ENCODE measurements at regions not wholly inside any gene's neighbourhood (a gene's known extent, or its start where the extent isn't known, plus 50 kb on each side); places are given as distances from the start of the nearest gene placed in this dataset.

DNA sequence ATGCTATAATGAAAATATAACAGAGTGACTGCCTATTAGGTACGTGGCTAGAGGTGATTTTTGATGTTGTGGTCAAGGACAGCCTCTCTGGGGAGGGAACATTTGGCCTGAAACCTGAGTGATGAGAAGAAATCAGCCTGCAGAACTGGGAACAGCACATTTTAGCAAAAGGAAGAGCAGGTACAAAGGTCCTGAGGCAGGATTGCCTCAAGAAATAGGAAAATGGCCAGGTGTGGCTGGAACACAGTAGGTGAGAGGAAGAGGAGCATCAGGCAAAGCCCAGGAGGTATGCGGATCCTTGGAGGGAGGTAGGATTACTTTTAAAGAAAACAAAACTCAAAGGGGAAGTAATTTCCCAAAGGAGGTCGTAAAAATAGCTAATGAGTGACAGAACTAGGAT lies 582.9 kb downstream of the MED13L start:
- DNase-seq: no peak

DNA sequence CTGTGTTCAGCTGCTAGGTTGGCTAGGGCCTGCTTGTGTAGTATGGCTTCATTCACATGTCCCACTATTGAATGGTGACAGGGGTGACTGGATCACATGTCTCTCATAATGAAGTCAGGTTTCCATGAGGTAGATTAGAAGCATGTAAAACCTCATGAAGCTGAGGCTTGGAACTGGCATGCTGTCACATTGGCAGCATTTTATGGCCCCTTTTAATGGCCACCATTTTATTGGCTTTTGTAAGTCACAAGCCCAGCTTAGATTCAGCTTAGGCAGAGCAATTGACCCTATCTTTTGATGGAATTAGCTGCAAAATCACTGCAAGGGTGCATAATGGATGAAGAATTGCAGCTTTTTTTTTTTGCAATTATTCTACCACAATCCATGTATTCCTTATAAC lies 583.5 kb downstream of the MED13L start:
- DNase-seq: no peak

DNA sequence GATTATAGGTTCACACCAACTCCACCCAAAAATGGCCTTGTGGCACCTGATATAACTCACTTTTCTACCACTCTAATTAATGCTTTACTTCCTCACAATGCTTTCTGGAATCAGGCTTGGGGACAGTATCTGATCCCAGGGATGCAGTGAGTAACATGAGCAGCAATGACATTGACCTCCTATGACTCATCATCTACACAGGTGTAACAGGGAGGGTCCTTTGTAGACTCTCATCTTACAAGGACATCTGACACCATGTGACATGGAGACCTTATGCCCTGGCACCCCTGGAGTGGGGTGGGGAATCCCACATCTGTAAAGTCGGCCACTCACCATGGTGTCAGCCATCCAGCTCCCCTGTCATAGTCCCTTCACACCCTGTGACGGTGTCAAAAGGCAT lies 586.4 kb downstream of the MED13L start:
- no peak for DNase-seq

DNA sequence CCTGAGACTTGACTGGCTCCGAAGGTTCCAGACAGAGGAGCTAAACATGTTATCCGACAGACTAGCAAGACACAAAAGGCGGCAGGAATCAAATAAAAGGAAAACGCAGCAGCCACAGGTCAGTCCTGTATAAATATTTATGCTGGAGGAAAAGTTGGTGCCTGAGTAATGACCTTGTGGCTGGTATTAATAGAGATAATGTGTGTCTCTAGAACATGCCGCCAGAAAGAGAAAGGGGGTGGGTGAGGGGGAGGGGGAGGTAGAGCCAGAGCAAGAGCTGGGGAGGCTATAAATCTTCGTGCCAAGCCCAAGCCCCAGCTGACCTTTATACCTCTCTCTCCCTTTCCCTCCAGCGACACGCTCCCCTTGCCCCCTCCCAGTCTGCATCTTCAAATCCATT lies 590.4 kb downstream of the MED13L start:
- DNase-seq: no peak

DNA sequence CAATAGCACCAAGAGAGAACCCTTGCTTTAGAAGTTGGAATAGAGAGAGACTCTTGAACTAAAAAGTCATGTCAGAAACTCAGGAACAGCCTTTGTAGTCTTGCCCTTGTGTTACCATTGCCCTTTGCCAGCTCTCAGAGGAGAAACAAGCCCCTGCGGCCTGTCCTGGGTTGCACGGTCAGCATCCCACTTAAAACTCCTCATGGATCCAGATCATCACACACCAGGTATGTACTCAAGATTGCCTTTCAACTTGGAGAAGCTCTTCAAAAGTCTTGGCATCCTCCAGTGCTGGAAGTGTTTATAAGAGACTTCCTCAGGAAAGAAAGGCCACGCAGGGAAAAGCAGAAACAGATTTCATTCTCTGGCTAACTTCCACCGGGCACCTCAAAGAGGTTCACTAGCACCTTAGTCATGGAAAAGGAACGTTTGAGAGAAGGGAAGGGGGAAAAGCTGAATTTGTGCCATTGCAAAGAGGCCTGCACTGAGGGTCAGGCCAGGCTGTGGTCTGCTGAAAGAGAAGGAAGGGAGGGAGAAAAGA lies 594.2 kb downstream of the MED13L start:
- no peak for DNase-seq

DNA sequence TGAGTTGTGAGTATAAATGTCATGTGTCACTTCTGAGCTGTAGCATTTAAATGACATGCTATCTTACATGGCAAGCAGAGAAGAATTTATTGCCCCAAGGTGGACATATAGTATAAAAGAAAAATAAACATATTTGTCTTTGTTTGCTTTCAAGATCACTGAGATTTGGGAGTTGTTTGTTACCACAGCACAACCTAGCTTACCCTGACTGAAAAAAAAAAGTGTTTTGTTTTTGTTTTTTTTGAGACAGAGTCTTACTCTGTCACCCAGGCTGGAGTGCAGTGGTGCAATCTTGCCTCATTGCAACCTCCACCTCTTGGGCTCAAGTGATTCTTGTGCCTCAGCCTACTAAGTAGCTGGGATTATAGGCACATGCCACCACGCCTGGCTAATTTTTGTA lies 596.5 kb downstream of the MED13L start:
- no peak for DNase-seq

DNA sequence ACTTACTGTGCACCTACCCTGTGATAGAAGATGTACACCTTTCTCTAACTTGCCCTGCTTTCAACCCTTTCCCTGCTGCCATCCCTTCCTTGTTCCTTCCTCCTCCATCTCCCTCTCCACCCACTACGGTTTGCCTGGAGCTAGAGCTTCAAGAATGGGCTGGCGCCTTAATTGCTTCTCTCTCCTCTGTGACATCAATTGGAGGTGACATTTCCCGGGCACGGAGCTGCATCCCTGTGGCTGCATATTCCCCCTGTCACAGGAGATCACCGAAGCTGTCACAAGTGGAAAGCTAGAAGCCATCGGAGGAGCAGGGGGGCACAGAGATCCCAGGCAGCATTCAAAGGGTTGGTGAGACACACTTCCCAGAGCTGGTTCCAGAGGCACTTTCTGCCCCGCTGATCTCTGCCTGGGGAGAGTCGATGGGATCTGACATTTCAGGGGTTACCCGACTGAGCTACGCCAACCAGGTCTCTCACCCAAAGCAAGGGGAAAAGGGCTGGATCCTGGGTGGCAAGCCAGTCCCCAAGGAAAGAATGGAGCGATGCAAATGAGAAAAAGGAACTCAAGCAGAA lies 604.9 kb downstream of the MED13L start:
- no peak for DNase-seq

DNA sequence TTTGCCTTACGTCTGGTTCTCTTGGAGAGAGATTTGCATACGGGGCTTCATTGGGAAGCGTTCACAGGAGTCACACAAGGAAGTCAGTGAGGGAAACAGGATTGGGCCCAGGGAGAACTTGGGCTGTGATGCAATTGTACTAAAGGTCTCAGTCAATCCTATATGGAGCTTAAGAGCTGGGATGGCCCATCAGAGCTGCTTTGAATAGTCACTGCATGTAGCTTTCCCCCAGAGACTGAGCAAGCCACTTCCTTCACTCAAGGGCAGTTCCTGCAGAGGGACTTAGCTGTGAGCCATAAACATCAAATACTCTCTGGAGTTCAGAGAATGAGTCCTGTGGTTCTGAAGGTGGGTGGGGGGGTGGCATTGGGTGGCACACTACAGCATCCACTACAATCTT lies 605.4 kb downstream of the MED13L start:
- no peak for DNase-seq

DNA sequence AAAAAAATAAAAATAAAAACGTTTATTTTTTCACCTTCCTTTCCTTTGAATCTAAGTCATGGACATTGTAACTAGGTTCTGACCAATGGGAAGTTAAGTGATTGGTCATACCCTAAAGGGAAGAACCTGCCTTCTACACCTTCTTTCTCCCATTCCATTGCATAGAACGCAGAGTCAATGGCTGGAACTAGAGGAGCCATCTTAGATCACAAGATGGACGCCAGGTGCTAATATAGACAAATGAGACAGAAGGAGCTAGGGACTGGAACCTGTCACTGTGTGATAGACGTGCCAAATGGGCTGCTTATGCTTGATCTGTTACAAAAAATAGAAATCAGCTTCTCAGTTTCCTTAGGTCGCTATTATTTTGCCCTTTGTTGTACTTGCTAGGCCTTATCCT lies 606.6 kb downstream of the MED13L start:
- DNase-seq: no peak

DNA sequence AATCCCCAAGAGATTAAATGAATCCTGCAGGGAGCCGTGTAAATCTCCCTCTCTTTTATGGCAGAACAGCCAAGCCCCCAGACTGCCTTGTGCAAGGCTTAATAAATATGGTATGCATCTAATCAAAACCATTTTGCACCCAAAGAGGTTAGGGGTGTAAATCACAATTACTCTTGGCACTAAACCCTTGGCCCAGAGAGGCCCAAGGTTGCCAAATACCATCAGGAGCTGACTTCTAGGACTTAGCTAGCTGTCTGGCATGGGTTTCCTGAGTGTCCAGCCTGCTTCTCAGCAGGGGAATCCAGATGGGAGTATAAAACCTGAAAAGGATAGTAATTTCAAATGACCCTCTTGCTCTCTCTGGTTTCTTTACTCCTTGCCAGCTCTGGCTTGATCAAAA lies 610.4 kb downstream of the MED13L start:
- no peak for DNase-seq

DNA sequence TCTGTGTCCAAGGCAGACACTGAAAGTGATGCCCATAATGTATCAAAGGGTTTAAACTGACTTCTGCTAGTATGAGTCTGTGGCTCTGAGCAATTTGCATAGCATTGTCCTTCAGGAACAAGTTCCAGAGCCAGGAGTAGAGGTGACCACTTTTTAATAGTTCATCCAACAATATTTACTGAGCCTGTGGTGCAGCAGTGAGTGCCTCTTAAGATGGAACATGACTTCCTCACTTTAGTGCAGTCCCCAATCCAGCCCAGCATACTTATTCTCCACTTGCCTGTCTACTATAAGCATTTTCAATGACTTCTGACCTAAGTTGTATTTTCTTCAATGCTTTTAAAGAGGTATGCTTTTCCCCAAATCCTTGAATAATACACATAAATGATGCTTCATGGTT lies 611.3 kb downstream of the MED13L start:
- no peak for DNase-seq

DNA sequence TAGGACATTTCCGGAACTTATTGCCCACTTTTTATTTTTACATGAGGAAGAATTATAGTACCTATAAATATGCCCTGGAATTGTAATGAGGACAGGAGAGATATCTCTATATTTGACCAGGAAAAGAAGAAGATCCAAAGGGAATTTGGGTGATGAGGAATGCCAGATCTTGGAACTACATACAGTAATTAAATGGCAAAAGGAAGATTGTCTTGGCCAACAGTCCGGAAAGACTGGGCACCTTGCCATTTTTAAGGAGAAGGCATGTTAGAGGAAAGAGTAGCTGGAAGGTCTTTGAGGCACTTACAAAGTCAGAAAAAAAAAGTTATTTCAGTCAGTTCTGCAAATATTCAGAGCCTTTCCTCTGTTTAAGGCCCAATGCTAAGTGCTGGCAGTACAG lies 616.4 kb downstream of the MED13L start:
- no peak for DNase-seq

DNA sequence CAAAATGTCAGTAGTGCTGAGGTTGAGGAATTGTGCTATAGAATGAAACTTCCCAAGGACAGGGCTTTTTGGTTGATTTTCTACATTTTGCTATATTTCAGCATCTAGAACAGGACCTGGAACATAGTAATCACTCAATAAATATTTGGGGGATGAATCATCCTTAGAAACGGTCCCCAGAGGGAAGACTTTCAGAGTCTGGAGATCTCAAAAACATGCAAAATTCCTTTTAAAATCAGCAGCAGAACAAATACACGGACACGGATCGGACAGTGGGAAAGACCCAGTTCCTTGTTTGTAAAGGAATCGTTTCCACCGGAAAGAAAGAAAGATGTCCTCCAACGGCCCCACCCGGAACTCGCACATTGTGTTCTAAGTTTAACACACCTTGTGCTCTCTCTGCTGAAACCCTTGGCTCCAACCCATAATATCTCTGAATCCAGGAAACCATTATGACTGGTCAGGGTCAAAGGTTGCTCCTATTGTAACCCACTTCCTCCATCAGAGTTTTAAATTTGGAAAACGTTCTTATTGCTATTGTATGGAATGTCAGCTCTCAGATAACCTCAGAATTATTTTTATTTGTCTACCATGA lies 617.2 kb downstream of the MED13L start:
- no peak for DNase-seq

DNA sequence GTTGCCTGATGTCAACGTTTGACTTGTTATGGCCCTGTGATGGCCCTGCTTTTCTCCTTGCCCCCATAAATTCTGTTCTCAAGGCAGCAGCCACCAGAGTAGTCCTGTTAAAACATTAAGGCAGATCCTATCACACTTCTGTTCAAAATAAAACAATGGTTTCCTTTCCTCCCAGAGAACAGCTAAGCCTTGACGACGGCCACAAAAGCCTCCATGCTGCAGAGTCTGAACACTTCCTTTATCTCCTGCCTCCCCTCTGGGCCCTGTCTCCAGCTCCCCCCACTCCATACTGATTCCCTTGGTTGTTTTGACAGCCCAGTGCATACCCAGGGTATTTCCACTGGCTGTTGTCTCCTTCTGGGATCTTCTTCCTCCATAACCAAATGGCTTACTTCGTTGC lies 618.1 kb downstream of the MED13L start:
- no peak for DNase-seq

DNA sequence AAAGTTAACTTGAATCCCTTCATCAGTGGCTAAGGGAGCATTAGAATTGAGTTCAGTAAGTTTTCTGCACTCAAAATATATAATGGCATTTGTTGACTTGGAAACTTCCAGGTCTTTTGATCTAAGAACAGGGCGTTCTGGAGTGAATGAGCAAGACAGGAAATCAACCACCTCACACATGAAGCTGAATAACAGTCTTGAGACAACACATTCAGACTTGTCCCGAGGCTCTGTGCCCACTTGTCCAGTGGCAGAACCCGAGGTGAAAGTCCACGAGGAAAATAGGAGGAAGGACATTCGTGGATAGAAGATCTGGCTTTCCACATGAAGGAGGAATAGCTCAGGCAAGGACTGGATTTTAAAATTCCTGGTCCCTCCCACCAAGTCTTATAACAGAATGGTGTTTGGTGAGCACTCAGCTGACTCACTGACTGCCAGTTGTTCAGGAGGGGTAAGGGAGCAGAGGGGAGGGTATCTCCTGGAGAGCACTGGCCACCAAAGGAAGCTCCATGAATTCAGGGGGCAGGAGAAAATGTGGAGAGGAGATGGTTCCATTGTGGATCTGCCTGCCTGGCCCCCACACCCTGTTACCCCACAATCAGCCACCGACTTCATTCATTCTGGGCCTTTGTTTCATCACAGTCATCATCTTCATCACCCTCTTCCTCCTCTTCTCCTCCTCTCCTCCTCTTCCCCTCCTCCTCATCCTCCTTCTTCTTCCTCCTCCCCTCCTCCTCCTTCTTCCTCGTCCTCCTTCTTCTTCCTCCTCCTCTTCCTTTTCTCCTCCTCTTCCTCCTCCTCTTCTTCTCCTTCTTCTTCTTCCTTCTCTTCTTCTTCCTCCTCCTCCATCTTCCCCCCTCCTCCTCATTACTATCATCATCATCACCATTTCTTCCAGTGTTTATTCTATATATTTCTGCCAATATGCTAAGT lies 620.1 kb downstream of the MED13L start:
- DNase-seq: no peak

DNA sequence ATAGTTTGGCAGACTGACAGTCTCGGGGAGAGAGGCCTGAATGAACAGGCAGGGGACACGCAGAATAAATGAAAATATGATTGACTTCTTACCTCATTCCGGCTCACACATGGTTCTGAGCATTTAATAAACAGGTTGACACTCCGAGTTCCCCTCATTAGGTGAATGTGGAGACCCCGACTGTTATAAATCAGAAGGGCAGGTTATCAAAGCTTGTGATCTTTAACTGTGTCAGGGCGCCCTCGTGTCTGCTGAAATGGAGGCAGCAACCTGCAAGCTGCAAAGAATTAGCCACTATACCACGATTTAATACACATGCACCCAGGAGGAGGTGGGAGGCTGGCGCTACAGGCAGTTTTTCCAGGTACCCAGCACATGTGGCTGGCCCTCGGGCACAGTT lies 627.5 kb downstream of the MED13L start:
- no peak for DNase-seq

DNA sequence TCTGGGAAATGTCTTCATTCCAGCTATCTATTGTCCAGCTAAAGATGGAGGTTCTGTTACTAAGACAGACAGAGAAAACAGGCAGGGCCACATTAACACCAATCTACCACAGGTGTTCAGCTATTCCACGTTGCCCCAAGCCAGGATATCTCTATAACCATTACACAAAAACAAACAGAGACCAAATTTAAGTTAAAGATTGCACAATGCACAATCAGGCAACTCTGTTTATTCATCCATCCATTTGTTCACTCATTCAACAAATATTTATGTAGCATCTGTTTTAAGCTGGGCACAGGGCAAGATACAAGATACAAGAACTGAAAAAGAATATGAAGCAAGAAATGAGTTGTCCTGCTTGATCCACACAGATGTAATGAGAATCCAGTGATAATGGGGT lies 629.0 kb downstream of the MED13L start:
- DNase-seq: no peak

DNA sequence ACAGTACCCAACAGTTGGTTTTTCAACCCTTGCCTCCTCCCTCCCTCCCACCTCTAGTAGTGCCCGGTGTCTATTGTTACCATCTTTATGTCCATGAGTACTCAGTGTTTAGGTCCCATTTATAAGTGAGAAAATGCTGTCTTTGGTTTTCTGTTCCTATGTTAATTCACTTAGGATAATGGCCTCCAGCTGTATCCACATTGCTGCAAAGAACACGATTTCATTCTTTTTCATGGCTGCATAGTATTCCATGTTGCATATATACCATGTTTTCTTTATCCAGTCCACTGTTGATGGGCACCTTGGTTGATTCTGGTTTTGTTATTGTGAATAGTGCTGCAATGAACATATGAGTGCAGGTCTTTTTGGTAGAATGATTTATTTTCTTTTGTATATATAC lies 631.3 kb downstream of the MED13L start:
- DNase-seq: no peak

DNA sequence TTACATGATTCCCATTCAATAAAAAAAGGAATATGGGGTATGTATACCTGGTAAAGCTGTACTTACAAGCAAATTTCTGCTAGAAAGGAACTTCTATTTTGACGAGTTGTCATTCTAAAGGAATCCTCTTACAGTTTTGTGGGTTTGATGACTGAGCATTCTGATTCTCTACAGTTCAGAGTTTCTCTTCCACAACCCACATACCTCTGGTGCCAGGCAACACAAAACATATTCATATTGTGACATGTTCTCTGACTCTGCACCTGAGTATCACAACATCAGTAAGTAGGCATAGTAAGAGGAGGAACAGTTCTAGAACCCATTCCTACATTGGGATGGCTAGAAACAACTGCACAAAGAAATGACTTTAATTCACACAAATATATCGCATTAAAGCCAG lies 636.6 kb downstream of the MED13L start:
- no peak for DNase-seq

DNA sequence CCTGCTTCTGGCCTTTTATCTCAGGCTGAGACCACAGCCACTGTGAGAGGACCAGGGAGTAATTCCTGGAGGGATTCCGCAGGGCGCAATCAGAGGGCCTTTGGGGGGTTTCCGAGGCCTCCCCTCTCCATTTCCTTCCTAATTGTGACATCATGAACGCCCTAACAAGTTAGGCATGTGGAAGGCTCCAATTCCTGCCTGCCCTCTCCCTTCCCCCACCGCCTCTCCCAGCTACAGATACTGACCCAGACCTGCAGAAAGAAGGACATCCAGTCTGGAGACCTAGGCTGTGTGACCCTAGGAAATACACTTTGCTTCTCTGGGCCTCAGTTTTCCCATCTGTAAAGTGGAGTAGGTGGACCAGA lies 637.9 kb downstream of the MED13L start:
- no peak for DNase-seq

DNA sequence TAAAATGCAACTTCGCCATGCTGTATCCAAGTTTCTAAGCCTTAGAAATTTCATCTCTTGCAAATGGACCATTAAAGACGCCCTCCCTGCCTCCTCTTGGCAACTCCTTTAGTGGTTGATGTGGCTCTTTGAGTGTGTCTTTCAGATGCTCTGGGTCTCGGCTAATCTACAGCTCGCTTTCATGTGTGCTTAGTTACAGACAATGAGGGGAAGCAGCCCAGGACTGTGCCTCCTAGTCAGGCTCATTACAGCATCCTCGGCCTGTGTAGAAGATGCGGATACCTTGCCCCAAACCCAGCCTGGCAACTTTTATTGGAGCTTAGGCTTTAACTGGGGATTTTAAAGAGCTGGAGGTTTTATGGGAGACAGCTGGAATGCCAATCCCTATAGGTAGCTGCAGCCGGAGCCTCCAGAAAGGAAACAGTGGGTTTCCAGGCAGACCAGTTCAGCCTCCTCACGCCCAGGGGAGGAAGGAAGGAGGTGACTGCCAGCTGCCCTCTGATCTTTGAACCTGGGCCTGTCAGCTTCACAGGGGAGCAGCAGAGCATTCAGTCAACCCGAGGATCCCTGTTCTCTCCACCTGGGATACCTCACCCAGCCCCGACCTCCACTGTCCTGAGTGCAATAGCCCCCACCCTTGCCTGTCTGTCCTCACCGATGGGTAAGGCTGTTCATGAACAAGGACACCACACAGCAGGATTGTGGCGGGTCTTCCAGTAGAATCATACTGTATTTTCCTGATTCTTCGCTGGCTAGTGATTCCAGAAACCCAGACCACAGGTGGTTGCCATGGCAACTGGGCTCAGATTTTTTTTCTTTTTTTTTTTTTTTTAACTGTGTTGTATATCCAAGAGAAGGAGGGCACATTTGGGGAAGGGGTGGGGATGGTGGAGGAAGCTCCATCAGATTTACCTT lies 638.5 kb downstream of the MED13L start:
- DNase-seq: no peak

DNA sequence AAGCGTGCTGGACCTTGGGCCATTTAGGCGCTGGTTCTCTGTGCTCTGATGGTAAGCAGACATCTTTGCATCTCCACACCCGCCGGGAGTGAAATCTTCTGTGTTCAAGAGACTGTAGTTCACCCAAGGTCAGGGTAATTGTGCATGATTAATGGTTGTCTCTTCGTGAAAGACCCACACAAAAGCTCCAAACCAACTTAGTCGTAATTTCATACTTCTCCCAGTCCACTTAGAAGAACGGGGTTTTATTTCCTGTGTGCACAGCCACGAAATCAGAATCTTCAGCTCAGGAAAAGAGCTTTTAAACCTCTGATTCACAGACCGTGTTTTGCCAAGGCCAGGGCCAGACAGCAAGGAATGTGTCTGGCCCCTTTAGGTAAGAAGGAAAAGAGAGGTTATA lies 640.9 kb downstream of the MED13L start:
- DNase-seq: no peak

DNA sequence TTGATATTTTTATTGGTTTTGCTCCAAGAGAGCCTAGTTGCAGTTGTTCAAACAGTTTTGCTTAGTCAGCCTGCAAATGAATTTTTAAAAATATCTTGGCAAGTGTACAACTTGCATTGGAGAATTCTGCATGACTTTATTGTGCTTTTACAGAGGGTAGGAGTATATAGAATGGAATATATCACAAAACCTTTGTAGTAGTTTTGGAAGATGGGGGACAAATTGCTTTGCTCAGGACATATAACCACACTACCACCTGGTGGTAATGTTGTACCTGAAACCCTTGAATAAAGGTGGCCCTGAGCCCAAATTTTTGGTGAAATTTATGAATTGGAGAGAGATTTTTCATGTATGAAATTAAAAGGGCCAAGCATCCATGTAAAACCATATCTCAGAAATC lies 645.2 kb downstream of the MED13L start:
- DNase-seq: no peak

All from GOT3 (cell line).